ENCODE measurements at regions not wholly inside any gene's neighbourhood (a gene's known extent, or its start where the extent isn't known, plus 50 kb on each side); places are given as distances from the start of the nearest gene placed in this dataset.

DNA sequence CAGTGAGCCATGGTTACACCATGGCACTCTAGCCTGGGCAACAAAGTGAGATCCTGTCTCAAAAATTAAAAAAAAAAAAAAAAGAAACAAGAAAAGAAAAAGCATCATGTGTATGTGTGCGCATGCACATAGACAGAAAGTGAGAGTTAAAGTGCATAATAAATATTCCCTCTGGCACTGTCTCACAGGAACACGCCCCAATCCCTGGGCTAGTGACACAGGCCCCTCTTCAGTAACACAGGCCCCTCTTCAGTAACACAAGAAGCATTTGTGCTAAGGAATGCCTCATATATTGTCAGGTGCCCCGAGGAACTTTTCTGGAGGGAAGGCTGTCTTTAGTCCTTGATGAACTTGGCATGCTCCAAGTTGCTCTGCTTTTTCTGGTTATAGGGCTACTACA is 57.5 kb downstream of the RPL27A start:
- DNase-seq = no peak

DNA sequence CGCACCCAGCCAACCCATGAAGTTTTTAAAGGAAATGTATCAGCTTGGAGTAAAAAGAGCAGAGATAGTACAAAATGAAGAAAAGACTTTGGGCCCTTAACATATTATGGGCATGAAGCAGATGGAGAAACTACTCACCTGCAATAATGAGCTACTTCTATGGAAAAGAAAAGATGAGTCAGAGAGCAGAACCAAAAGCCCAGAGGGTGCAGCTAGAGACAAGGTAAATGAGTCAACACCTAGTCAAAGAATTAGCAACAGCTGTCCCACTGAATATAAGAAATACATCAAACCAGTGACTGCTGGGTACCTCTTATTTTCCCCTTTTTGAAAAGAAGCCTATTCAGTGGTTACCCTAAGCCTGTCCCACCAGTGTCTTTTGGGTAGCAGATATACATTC is 61.8 kb downstream of the RPL27A start:
- DNase-seq = no peak

DNA sequence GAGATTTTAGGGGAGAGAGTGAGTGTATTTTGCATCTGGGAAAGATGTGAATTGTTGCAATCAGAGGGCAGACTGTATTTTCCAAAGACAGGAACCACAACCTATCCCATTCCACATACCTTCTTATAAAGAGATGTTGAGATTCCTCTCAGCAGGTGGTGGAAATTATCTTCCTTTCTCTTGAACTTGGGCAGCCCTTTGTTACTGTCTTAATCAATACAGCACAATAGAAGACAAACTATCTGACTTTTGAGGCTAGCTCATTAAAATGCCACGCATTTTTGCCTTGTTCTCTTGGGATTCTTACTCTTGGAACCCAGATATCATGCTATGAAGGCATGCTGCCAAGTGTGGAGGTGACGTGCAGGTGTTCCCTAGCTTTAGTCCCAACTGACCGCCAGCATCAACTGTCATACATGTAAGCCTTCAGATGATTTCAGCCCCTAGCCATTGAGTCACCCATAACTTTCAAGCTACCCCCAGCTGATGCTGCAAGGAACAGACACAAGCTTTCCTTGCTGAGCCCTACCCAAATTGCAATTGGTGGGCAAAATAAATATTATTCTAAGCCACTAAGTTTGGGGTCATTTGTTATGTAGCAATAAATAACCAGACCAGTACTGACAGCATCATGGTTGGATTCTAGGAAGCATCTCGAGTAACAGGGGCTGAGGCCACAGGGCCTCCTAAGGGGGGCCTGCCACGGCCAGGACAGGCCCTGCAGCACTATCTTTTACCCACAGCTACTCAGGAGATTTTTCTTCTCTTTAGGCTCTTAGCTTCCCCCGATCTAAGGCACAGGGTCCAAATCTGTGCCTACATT is 63.0 kb downstream of the RPL27A start:
- DNase-seq = no peak

DNA sequence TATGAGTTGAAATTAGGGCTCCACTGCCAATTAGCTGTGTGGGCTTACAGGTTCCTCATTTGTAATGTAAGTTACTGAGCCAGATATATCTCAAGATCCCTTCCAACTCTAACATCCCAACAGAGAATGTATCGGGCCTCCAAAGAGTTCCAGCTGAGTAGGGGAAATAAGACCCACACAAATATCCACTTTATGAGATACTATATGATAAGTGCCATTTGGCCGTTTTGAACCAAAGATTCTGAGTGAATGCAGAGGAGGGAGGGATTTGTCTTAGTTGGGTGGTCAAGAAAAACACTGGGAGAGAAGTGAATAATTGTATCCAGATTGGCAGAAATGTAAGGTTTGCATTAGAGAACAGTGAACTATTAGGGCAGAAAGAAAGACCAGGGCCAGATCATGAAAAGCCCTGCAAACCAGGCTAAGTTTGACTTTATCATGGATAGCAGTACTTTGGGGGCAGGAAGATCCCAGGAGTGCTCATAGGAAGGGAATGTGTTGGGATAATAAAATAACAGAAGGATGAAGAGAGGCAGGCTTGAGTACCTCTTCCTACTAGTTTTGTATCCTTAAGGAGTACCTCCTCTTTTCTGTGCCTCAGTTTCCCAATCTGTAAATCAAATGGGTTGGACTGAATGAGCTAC is 63.9 kb downstream of the RPL27A start:
- no peak for DNase-seq

DNA sequence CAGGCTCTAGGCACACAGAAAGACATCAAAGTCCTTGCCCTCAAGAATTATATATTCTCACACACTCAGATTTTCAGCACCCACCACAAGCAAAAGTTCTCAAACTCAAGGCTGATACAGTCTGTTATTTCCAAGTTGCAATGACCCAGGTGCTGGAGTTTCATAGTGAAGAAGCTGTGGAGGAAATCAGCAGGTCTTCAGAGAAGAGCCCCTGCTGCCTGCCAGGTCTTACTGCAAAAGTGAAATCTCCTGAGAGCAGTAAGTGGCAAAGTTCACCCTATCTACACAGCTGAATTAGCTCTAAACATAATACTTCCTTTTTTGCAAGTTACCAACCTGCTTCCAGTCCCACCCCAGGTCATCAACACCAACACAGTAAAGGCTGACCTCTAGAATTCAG is 64.6 kb downstream of the RPL27A start:
- no peak for DNase-seq

DNA sequence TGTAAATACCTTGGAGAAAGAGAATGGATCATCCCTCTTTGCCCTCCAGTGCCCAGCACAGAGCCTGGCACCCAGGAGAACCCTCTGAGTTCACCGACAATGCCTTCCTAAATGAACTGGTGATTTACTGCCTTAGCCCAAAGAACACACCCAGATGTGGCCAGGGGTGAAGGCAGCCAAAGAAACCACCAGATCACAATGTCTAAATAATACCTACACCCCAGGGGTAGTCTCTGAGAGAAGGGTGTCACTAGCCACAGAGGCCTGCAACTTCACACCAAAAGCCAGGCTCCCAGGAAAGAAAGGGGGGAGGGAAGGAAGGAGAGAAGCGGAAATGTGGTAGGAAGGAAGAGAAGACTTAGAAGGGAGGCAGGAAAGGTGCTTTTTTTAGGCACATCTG is 65.7 kb downstream of the RPL27A start:
- DNase-seq = no peak

DNA sequence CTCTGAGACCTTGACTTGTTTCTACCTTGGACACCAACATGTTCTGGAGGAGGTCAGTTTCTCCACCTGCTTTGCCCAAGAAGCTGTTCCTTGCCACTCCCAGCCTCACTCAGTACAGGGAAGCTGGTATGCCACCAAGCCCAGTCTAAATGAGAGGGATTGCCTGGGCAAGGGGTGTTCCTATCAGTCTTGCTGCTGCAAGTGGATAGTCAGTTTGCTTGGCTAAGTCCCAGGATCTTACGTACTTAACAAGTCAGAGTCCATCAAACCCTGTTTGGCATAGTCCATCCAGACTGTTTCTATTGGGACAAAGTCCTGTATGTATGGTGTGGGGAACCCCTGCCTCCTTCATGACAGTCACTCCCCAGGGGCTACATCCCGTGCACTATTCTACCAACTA is 66.6 kb downstream of the RPL27A start:
- no peak for DNase-seq

DNA sequence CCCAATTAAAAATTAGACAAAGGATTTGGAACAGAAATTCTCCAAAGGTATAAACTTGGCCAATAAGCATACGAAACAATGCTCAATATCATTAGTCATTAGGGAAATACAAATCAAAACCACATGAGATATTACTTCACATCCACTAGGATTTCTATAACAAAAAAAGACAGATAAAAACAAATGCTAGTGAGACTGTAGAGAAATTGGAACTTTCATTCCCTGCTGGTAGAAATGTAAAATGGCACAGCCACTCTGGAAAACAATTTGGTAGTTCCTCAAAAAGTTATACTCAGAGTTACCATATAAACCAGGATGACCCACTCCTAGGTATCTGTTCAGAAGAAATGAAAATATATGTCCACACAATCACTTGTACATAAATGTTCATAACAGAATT is 71.6 kb downstream of the RPL27A start:
- no peak for DNase-seq

DNA sequence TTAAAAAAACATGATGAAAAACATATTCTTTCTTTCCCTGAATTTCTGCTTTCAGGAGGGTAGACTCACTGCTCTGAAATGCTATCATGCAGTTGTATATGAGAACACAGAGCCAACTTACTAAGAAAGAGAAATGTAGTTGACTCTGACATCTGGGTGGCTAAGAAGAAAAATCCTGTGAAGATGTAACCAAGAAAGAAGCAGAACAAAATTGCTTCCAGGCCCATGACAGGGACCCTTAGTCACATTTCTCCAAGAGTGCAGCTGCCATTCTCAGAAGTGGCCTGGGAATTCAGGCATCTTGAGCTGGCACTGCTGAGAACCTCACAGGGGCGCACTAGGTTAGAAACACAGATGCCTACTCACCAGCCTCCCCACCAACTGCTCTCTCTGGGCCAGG is 73.6 kb downstream of the RPL27A start:
- no peak for DNase-seq

DNA sequence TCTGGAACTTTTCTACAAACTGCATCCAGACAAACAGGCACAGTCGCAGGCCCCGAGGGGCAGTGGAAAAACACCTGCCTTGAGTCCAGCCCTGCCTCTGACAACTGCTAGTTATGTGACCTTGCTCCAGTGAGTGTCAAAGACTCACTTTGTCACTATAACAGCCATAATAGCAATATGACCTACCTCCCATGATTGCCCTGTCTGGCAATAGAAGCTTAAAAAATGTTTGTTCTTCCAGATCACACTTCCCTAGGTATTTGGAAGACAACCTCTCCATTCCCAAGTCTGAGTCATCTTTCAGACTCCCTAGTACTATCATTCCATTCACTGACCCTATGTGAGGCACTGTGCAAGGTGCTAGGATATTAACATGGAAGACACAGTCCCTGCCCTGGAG is 74.5 kb downstream of the RPL27A start:
- no peak for DNase-seq

DNA sequence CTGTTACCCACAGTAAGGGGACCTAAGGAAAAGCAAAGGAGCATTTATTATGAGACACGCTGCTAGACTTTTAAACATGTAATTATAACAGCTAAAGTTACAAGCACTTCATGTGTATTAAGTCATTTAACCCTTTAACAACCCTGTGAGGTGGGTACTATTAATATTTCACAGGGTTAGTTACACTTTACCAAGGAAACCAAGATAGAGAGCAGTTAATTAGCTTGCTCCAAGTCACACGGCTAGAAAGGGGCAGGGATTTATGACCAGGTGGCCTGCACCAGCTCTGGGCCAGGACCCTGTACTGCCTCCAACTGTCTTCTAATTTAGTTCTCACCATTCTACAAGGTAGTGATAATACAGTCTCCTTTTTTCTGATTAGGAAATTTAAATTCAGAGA is 74.9 kb downstream of the RPL27A start:
- DNase-seq = no peak

DNA sequence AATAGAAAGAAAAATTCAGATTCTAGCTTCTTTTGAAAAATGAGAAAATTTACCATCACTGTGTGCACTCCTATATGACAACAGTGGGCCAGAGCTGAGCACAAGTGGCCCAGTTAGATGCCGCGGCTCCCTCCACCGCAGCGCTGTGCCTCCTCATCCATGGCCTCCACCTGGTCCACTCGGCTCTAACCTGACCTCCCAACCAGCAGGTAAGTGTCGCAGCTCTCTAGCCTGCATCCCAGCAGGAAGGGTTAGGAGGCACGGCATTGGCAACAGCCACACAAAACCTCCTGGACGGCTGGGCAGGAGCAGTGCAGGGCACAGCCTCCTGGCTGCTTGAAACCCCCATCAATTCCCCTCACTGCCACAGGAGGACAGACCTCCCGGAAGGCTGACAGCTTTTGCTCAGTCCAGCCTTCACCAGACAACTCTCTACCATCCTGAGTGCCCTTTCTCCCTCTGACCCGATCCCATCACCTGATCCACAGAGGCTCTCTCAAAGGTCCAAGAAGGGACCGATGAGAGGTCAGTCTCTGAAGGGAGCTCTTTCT is 76.1 kb downstream of the RPL27A start:
- DNase-seq = no peak

DNA sequence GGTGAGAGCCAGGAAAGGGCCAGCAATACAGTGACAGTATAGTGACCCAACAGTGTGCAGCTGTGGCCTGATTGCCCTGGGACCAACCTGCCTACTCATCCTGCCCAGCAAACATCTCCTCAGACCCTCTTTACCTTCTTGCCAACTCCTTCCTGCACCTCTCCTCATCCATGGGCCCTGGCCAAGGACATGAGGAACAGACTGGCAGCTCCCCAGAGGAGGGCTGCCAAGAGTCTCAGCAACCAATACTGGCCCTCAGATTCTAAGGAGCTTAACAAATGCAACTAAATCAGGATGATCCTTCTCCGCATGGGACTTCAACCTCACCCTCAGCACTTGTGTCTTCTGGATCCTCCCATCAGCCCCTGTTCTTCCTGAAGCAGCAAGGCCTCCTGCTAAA is 77.0 kb downstream of the RPL27A start:
- DNase-seq = no peak

DNA sequence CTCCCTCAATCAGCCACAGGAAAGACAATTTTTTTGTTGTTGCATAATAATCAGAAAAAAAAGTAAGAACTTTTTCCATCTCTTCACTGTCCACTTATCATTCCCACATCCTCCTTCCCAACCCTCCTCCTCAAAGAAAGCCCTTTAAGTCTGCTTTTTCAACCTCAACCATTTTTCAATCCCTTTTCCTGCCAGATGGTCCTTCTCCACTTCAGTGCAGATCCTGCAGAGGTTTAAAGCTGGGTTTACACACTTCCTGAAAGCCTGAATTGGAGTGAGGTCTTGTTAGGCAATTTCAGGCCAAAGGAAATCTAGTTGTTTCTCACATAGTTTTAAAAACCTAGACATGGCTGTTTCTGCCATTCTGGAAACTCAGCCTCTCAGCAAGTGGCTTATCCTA is 78.3 kb downstream of the RPL27A start:
- no peak for DNase-seq

DNA sequence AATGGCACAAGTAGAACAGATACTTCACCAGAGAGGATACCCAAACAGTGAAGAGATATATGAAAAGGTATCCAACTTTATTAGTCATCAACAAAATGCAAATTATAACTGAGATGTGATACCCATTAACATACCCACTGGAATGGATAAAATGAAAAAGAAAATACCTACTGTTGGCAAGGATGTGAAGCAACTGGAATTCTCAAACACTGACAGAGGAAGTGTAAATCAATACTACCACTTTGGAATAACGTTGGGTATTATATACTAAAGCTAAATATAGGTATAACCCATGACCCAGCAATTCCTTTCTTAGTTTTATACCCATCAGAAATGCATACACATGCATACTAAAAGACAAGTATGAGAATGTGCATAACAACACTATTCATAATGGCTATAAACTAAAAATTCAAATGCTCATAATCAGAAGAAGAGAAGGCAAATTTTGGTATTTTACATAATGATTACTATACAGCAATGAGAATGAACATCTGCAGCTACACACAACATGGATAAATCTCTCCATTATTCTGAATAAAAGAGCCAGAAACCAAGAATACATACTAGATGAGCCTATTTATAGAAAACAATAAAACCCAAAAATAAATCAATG is 80.6 kb downstream of the RPL27A start:
- DNase-seq = no peak

DNA sequence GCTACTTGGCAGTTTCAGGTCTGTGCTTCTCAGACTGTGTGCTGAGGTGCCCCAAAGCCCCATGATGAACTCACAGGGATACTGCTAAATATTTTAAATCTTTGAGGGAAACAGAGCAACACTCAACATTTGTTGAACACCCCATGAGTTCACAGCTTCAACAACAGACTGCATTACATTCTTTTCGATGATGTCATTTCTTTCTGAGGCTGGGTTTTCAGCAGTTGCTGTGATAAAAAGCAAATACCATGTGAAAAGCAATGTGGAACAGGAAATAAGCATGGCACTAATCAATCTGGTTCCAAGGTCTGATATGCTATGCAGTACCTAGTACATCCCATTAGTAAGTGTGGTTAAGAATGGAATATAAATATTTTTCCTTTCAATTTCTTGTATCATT is 82.7 kb downstream of the RPL27A start:
- DNase-seq = no peak

DNA sequence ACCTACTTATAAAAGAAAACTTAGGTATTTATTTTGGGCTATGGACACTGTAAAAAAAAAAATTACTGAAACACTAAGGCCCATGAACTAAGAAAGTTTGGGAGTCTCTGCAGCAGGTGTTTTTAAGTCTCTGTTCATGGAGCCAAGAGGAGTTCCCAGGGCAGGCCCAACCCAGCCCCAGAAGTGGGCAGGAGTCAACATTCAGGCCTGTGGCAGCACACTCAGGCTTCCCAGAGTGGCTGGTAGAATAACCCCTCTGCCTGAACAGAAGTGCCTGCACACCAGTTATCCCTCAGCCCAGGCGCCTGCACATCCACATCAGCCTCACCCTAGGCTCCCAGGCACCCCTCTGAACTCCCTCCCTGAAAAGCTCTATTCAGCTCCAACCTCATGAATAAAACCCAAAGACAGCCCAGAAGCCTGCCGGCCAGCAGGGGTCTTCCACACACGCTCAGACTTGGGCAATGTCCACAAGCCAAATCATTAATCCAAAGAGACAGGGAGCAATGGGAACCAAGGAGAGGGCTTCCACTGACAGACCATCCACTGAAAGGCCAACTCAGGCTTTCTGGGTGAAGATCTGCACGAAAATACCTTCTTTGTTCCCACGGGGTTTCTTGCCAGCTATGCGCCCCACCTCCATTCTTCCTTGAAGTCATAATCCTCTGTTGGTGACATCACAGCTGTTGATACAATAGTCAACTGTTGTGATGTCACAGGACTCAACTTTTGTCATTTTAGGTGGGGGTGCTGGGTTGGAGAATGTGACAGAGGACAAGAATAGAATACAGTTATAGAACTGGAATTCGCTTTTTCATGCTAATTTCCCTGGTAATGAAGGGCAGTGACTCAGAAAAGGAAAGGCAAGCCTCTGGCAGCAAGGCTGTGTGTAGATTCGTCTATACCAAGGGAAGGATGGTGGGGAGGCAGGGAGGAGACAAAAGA is 83.7 kb downstream of the RPL27A start:
- DNase-seq = no peak

DNA sequence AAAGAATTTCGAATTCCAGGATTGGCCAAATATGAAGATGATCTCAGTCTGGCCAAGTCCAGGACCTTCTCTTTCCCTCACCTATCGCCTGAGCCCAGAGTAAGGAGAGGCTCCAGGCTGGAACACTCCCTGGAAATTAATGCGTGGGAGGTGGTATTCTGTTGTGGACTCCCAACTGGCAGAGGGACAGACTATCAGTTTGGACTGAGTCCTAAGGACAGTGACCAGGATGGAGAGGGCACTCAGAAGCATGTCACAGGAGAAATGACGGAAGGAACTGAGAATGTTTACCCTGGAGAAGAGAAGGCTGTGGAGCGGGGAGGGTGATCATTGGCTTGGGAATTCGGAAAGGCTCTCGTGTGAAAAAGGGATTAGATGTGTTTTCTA is 84.4 kb downstream of the RPL27A start:
- no peak for DNase-seq

DNA sequence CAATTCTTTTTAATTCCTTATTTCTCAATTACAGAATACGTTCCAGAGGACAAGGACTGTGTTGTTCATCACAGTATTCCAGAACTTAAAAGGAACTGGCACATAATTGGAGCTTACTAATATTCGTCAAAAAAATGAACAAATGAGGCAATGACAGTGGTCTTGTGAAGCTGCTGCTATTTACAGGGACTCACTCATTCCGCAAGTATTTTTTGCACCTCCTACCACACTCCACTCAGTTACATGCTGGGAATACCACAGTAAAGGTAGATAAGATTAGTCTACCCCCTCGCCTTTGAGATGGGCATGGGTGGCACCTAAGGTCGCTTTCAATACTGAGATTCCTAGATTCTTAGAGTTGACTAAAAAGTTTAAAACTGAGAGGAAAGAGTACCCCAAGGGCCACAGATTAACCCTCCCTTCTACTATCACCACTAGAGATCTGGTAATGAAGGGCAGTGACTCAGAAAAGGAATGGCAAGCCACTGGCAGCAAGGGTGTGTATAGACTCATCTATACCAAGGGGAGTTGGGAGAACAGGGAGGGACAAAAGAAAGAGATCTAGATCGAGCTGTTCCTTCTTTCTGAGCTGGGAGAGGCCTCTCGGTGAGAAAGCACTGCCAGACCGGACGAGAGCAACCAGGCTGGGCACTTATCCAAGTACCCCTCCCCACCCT is 85.0 kb downstream of the RPL27A start:
- no peak for DNase-seq

DNA sequence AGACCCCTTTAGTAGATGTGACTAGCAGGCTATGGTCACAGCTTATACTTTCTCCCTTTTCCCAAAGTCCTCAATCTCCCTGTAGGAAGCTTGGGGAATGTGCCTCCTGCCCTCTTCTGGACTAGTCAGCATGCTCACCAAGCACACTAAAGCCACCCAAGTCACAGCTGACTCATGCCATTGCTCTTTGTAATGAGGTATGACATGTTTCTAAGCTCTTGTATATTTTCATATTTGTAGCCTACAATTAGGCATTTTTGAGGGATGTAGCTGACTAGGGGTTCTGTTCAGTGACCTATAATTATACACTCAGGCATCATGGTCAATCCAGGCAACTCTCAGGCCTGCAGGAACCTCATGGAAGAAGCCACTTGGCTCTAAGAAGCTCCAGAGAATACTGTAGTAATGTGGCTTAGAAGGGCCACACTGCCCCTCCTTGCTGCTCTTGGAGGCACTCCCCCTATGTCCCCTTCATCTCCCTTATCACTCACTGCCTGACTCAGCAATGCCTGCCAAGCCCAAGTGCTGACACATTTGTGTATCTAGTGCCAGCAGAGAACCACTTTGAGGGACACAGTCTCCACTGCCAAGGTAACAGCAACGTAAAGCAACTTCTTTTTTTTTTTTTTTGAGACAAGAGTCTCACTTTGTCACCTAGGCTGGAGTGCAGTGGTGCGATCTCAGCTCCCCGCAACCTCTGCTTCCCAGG is 86.2 kb downstream of the RPL27A start:
- DNase-seq = no peak
